OCI-LY3 (cell line): ENCODE measurements at regions not wholly inside any gene's neighbourhood (a gene's known extent, or its start where the extent isn't known, plus 50 kb on each side); places are given as distances from the start of the nearest gene placed in this dataset.

ENCODE experiments used
- CTCF ChIP-seq: fragments of 200-600, 300-600 bp; sonication (generic); IDR thresholded peaks from 2 replicates; pipeline ENCODE4 v1.5.1; 2014; ENCODE audit warnings: antibody characterized with exemption, low read length, low read depth
- EZH2phosphoT487 ChIP-seq: fragments of 200-600 bp; shearing (Covaris generic); IDR thresholded peaks from 2 replicates; pipeline ENCODE4 v1.6.1; 2018; ENCODE audit warnings: antibody characterized with exemption, mixed run types, low read depth

- TF ChIP-seq CTCF (no peak), EZH2phosphoT487 (no peak)
Measured at GRCh38 chr22:48669986-48670716, 1157.5 kb downstream of the BRD1 start.
